Astrocyte (in vitro differentiated cells and primary cell): ENCODE measurements at regions not wholly inside any gene's neighbourhood (a gene's known extent, or its start where the extent isn't known, plus 50 kb on each side); places are given as distances from the start of the nearest gene placed in this dataset.

Experiments used
- DNase-seq: peaks from one replicate; pipeline ENCODE4 v3.0.0-alpha.2; 2010; ENCODE audit warnings: low read depth
- FAIRE-seq: peaks from 2 replicates; lab custom pipeline; 2011; peaks lifted over from hg19 to GRCh38; lab: Jason Lieb, UNC
- H2AFZ ChIP-seq: 2 replicates; pipeline ENCODE4 v1.6.0; 2012; ENCODE audit warnings: low read depth, low read length, inconsistent platforms
- H3K27ac ChIP-seq: 2 replicates; pipeline ENCODE4 v1.5.1; 2011; ENCODE audit warnings: low read depth, low read length, inconsistent platforms
- H3K27me3 ChIP-seq: 2 replicates; pipeline ENCODE4 v1.6.0; 2011; ENCODE audit warnings: low read length, inconsistent platforms; ENCODE audit not compliant: insufficient read depth
- H3K36me3 ChIP-seq: 2 replicates; pipeline ENCODE4 v1.5.1; 2011; ENCODE audit warnings: low read length, inconsistent platforms; ENCODE audit not compliant: insufficient read depth
- H3K4me1 ChIP-seq: 2 replicates; pipeline ENCODE4 v1.5.1; 2011; ENCODE audit warnings: low read length, inconsistent platforms; ENCODE audit not compliant: insufficient read depth
- H3K4me2 ChIP-seq: 2 replicates; pipeline ENCODE4 v1.6.0; 2012; ENCODE audit warnings: low read length, inconsistent platforms
- H3K4me3 ChIP-seq: 2 replicates; pipeline ENCODE4 v1.5.1; 2011; ENCODE audit warnings: low read depth, mild to moderate bottlenecking, low read length, inconsistent platforms; ENCODE audit not compliant: insufficient read depth
- H3K79me2 ChIP-seq: 2 replicates; pipeline ENCODE4 v1.6.0; 2012; ENCODE audit warnings: mild to moderate bottlenecking, low read length, inconsistent platforms; ENCODE audit not compliant: insufficient read depth
- H3K9ac ChIP-seq: 2 replicates; pipeline ENCODE4 v1.6.0; 2012; ENCODE audit warnings: mild to moderate bottlenecking, low read length, inconsistent platforms
- H3K9me3 ChIP-seq: 2 replicates; pipeline ENCODE4 v1.5.1; 2012; ENCODE audit warnings: low read depth, mild to moderate bottlenecking, low read length, inconsistent platforms; ENCODE audit not compliant: insufficient read depth
- H4K20me1 ChIP-seq: 2 replicates; pipeline ENCODE4 v1.6.0; 2012; ENCODE audit warnings: low read length, inconsistent platforms; ENCODE audit not compliant: insufficient read depth
- H3K27ac Mint-ChIP-seq: one replicate; pipeline ENCODE4 v1.8.0; 2021; ENCODE audit warnings: mild to moderate bottlenecking, mixed read lengths; ENCODE audit not compliant: unreplicated experiment
- H3K27me3 Mint-ChIP-seq: one replicate; pipeline ENCODE4 v1.8.0; 2021; ENCODE audit warnings: low read depth, mixed read lengths; ENCODE audit not compliant: unreplicated experiment
- H3K36me3 Mint-ChIP-seq: one replicate; pipeline ENCODE4 v1.8.0; 2021; ENCODE audit warnings: low read depth, mixed read lengths; ENCODE audit not compliant: unreplicated experiment
- H3K4me1 Mint-ChIP-seq: one replicate; pipeline ENCODE4 v1.8.0; 2021; ENCODE audit warnings: low read depth, mixed read lengths; ENCODE audit not compliant: unreplicated experiment
- H3K4me3 Mint-ChIP-seq: one replicate; pipeline ENCODE4 v1.8.0; 2021; ENCODE audit warnings: mild to moderate bottlenecking, moderate library complexity, mixed read lengths; ENCODE audit not compliant: unreplicated experiment
- H3K9me3 Mint-ChIP-seq: one replicate; pipeline ENCODE4 v1.8.0; 2021; ENCODE audit warnings: mild to moderate bottlenecking, mixed read lengths; ENCODE audit not compliant: unreplicated experiment
- EZH2 ChIP-seq: IDR thresholded peaks from 2 replicates; pipeline ENCODE4 v1.6.1; 2012; ENCODE audit warnings: mild to moderate bottlenecking, low read length, inconsistent platforms; ENCODE audit not compliant: insufficient read depth
- TF ChIP-seq, protein P1 (sequence below): IDR thresholded peaks from 2 replicates; pipeline ENCODE4 v1.5.1; 2011; ENCODE audit warnings: low read depth, mild to moderate bottlenecking, inconsistent platforms, low read length, moderate library complexity; ENCODE audit not compliant: insufficient read depth

DNA sequence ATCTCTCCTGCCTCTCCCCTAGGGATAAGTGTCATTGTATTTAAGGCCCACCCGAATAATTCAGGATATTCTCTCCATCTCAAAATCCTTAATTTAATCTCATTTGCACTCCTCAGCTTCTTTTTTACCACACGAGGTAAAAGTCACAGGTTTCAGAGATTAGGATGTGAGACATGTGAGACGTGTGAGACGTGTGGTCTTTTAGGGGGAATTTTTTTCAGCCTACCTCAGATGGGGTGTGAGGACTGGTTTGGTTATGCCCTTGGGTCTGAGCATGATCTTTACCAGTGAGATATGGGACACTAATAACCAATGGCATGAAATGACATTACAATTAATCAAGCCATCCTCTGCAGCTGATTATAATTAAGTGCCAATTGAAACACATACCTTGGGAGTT, 324.2 kb downstream of the BMP2 start:
- DNase-seq (no peak), FAIRE-seq (no peak)
- no peak overlapping the region for H3K9ac ChIP-seq
- H3K36me3 ChIP-seq: no peaks in the 10 kb centered on the region
- H3K79me2 ChIP-seq: no peaks in the 10 kb centered on the region
- no peak overlapping the region for H3K4me2 ChIP-seq
- peaks cover 8% of the 10 kb centered on the region for H3K27me3 Mint-ChIP-seq
- H3K27ac ChIP-seq: no peak overlapping the region
- H3K4me3 ChIP-seq: no peak overlapping the region
- H3K4me3 Mint-ChIP-seq: no peak overlapping the region
- TF ChIP-seq, protein P1, sequence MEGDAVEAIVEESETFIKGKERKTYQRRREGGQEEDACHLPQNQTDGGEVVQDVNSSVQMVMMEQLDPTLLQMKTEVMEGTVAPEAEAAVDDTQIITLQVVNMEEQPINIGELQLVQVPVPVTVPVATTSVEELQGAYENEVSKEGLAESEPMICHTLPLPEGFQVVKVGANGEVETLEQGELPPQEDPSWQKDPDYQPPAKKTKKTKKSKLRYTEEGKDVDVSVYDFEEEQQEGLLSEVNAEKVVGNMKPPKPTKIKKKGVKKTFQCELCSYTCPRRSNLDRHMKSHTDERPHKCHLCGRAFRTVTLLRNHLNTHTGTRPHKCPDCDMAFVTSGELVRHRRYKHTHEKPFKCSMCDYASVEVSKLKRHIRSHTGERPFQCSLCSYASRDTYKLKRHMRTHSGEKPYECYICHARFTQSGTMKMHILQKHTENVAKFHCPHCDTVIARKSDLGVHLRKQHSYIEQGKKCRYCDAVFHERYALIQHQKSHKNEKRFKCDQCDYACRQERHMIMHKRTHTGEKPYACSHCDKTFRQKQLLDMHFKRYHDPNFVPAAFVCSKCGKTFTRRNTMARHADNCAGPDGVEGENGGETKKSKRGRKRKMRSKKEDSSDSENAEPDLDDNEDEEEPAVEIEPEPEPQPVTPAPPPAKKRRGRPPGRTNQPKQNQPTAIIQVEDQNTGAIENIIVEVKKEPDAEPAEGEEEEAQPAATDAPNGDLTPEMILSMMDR: no peak
- TF ChIP-seq EZH2: no peak
- H3K36me3 Mint-ChIP-seq: no peaks in the 10 kb centered on the region
- no peaks in the 10 kb centered on the region for H3K9me3 Mint-ChIP-seq
- no peak overlapping the region for H3K27ac Mint-ChIP-seq
- H3K9me3 ChIP-seq: no peaks in the 10 kb centered on the region
- H3K4me1 ChIP-seq: no peaks in the 10 kb centered on the region
- H4K20me1 ChIP-seq: no peaks in the 10 kb centered on the region
- H2AFZ ChIP-seq: no peak overlapping the region
- H3K27me3 ChIP-seq: no peaks in the 10 kb centered on the region
- no peaks in the 10 kb centered on the region for H3K4me1 Mint-ChIP-seq

DNA sequence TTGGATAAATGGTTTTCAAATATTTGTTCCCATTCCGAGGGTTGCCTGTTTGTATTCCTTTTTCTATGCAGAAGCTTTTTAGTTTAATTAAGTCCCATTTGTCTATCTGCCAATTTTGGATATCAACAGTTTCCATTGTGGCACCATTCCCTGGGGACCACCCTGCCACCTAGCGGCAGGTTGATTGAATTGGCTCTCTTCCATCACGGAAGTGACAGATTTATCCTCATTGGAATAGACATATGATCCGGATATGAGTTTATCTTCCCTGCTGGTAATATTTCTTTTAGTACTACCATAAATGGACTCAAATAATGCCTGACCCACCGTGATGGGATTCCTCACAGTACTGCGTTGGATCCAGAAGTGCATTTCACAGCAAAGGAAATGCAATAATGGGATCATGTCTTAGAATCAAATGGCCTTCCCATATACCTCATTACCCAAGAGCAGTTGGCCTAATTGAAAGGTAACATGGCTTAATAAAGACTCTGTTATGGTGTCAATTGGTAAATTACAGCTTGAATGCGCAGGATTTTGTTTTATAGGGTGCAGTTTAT, 327.0 kb downstream of the BMP2 start:
- Histone ChIP-seq H3K4me1 (no peaks in the 10 kb centered on the region), H2AFZ (peak overlapping the region; percentile 35), H3K36me3 (no peaks in the 10 kb centered on the region), H3K79me2 (no peaks in the 10 kb centered on the region), H3K9ac (no peak overlapping the region), H3K27ac (no peak overlapping the region), H3K9me3 (no peaks in the 10 kb centered on the region), H3K4me3 (no peak overlapping the region), H3K27me3 (no peaks in the 10 kb centered on the region), H4K20me1 (no peaks in the 10 kb centered on the region), H3K4me2 (no peak overlapping the region)
- H3K27ac Mint-ChIP-seq: no peak overlapping the region
- peak; percentile 3 for DNase-seq
- no peak for FAIRE-seq
- no peaks in the 10 kb centered on the region for H3K4me1 Mint-ChIP-seq
- peaks cover 3% of the 10 kb centered on the region for H3K9me3 Mint-ChIP-seq
- peaks cover 6% of the 10 kb centered on the region for H3K27me3 Mint-ChIP-seq
- H3K36me3 Mint-ChIP-seq: no peaks in the 10 kb centered on the region
- no peak overlapping the region for H3K4me3 Mint-ChIP-seq
- no peak for TF ChIP-seq EZH2
- TF ChIP-seq, protein P1: peak; percentile 51

DNA sequence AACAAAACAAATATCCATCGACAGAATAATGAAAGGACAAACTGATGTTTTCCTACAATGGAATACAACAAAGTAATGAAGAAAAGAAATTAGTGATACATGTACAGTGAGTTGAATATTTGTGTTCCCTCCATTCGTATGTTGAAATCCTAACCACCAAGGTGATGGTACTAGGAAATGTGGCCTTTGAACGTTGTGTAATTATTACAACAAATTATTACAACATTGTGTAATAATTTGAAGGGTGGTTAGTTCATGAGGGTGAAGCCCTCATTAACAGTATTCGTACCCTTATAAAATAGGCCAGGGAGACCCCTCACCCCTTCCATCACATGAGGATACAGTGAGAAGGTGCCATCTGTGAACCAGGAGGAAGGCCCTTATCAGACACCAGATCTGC, 339.4 kb downstream of the BMP2 start:
- FAIRE-seq (no peak), DNase-seq (no peak)
- Histone ChIP-seq H3K4me1 (no peaks in the 10 kb centered on the region), H3K36me3 (no peaks in the 10 kb centered on the region), H3K4me3 (no peak overlapping the region), H3K9me3 (no peaks in the 10 kb centered on the region), H3K79me2 (no peaks in the 10 kb centered on the region), H3K4me2 (no peak overlapping the region), H3K27ac (no peak overlapping the region), H3K27me3 (no peaks in the 10 kb centered on the region), H3K9ac (no peak overlapping the region), H4K20me1 (no peaks in the 10 kb centered on the region), H2AFZ (no peak overlapping the region)
- H3K4me1 Mint-ChIP-seq: no peaks in the 10 kb centered on the region
- no peaks in the 10 kb centered on the region for H3K36me3 Mint-ChIP-seq
- TF ChIP-seq, protein P1: no peak
- no peak for TF ChIP-seq EZH2
- peaks cover 4% of the 10 kb centered on the region for H3K27me3 Mint-ChIP-seq
- no peak overlapping the region for H3K27ac Mint-ChIP-seq
- no peaks in the 10 kb centered on the region for H3K9me3 Mint-ChIP-seq
- H3K4me3 Mint-ChIP-seq: no peak overlapping the region
